GM10266 (cell line): ENCODE measurements at regions not wholly inside any gene's neighbourhood (a gene's known extent, or its start where the extent isn't known, plus 50 kb on each side); places are given as distances from the start of the nearest gene placed in this dataset.

Experiments used
- DNase-seq: peaks from one replicate; pipeline ENCODE4 v3.0.0; 2012; ENCODE audit errors: extremely low spot score
- CTCF ChIP-seq: IDR thresholded peaks from 2 replicates; pipeline ENCODE4 v1.5.1; 2012; ENCODE audit warnings: mild to moderate bottlenecking, low read depth; ENCODE audit not compliant: control insufficient read depth, insufficient read depth; ENCODE audit errors: missing control alignments

GRCh38 chr5:73298251-73298771 is 125.3 kb downstream of the TMEM174 start:
- no peak for TF ChIP-seq CTCF
- no peak for DNase-seq

GRCh38 chr5:73297430-73297829 is 124.4 kb downstream of the TMEM174 start:
- DNase-seq, result no peak
- no peak for TF ChIP-seq CTCF

GRCh38 chr5:73296772-73297171 is 123.8 kb downstream of the TMEM174 start:
- TF ChIP-seq CTCF, result no peak
- no peak for DNase-seq

GRCh38 chr5:73295921-73296320 is 122.9 kb downstream of the TMEM174 start:
- TF ChIP-seq CTCF, result no peak
- no peak for DNase-seq

- no peak for DNase-seq
- TF ChIP-seq CTCF, result no peak
Observed at GRCh38 chr5:73295447-73295846, 122.5 kb downstream of the TMEM174 start.

GRCh38 chr5:73292816-73293459 is 119.9 kb downstream of the TMEM174 start:
- no peak for TF ChIP-seq CTCF
- no peak for DNase-seq

GRCh38 chr5:73291873-73292272 is 118.9 kb downstream of the TMEM174 start:
- DNase-seq, result no peak
- no peak for TF ChIP-seq CTCF
